CD14-positive monocyte (primary cell): ENCODE measurements at regions not wholly inside any gene's neighbourhood (a gene's known extent, or its start where the extent isn't known, plus 50 kb on each side); places are given as distances from the start of the nearest gene placed in this dataset.
"Not testable (repeated sequence)": the region's sequence is repeated elsewhere in the genome, so short reads cannot be mapped to it uniquely, and the experiment has no call there.

Experiments used
- DNase-seq, 3 donors: peaks; one replicate each; pipeline ENCODE4 v3.0.0-alpha.2; 2011 to 2022
- H2AFZ ChIP-seq: 2 replicates; pipeline ENCODE4 v1.6.0; 2012; ENCODE audit warnings: mild to moderate bottlenecking, low read depth, low read length, inconsistent platforms; ENCODE audit not compliant: insufficient read depth, poor library complexity, severe bottlenecking
- H3K27ac ChIP-seq, 2 donors: 1 replicate in 1 of 2; 2 replicates in 1 of 2; pipeline ENCODE4 v1.5.1; 2012 to 2013; ENCODE audit warnings: low read length in 2 of 2, control low read depth in 1 of 2, inconsistent platforms in 1 of 2, low read depth in 1 of 2, mild to moderate bottlenecking in 1 of 2
- H3K27me3 ChIP-seq, 2 donors: one replicate each; pipeline versions ENCODE4 v1.6.0 to v1.6.1; 2011 to 2013; ENCODE audit warnings: low read length in 2 of 2; ENCODE audit not compliant: control insufficient read depth in 2 of 2, insufficient read depth in 2 of 2
- H3K36me3 ChIP-seq, 2 donors: replicated peaks in 1 of 2; 1 replicate in 1 of 2; 2 replicates in 1 of 2; pipeline versions ENCODE4 v1.5.1 to v1.6.1; 2012 to 2013; ENCODE audit warnings: low read length in 2 of 2, control low read depth in 1 of 2, inconsistent platforms in 1 of 2, mild to moderate bottlenecking in 1 of 2; ENCODE audit not compliant: insufficient read depth in 2 of 2, control insufficient read depth in 1 of 2
- H3K4me1 ChIP-seq, 2 donors: 1 replicate in 1 of 2; 2 replicates in 1 of 2; pipeline versions ENCODE4 v1.5.1 to v1.6.1; 2012 to 2013; ENCODE audit warnings: low read length in 2 of 2, control low read depth in 1 of 2, inconsistent platforms in 1 of 2, mild to moderate bottlenecking in 1 of 2, moderate library complexity in 1 of 2; ENCODE audit not compliant: insufficient read depth in 2 of 2, control insufficient read depth in 1 of 2
- H3K4me2 ChIP-seq: replicated peaks from 2 replicates; pipeline ENCODE3; 2012; ENCODE audit warnings: low read length, moderate library complexity, mild to moderate bottlenecking; ENCODE audit not compliant: poor library complexity, severe bottlenecking; ENCODE audit errors: extremely low read depth
- H3K4me3 ChIP-seq, 3 experiments: fragments of 200-600 bp in 1 of 3; sonication (generic) in 1 of 3; replicated peaks in 1 of 3; 1 replicate in 2 of 3; 2 replicates in 1 of 3; pipeline ENCODE4 v1.5.1; 2011 to 2013; ENCODE audit warnings: low read length in 3 of 3, mild to moderate bottlenecking in 3 of 3, control low read depth in 2 of 3, low read depth in 2 of 3, inconsistent platforms in 1 of 3, moderate library complexity in 1 of 3
- H3K79me2 ChIP-seq: 2 replicates; pipeline ENCODE4 v1.6.0; 2012; ENCODE audit warnings: mild to moderate bottlenecking, control low read depth, inconsistent platforms, low read length, moderate library complexity; ENCODE audit not compliant: insufficient read depth
- H3K9ac ChIP-seq: 2 replicates; pipeline ENCODE4 v1.6.0; 2017; ENCODE audit warnings: low read length, mild to moderate bottlenecking; ENCODE audit not compliant: insufficient read depth, poor library complexity, severe bottlenecking
- H3K9me3 ChIP-seq, 2 donors: replicated peaks in 1 of 2; 1 replicate in 1 of 2; 2 replicates in 1 of 2; pipeline versions ENCODE4 v1.5.1 to v1.6.1; 2012 to 2013; ENCODE audit warnings: low read length in 2 of 2, control low read depth in 1 of 2; ENCODE audit not compliant: control insufficient read depth in 1 of 2, insufficient read depth in 1 of 2
- H4K20me1 ChIP-seq: 2 replicates; pipeline ENCODE4 v1.6.0; 2012; ENCODE audit warnings: mild to moderate bottlenecking, low read length, control low read depth, moderate library complexity; ENCODE audit not compliant: insufficient read depth
- H3K27ac Mint-ChIP-seq, 7 donors: one replicate each; pipeline ENCODE4 v1.8.0; 2020; ENCODE audit warnings: mild to moderate bottlenecking in 7 of 7, mixed read lengths in 7 of 7, moderate library complexity in 6 of 7, inconsistent platforms in 2 of 7
- H3K27me3 Mint-ChIP-seq, 3 donors: one replicate each; pipeline ENCODE4 v1.8.0; 2021 to 2022; ENCODE audit warnings: low read depth in 3 of 3, mild to moderate bottlenecking in 3 of 3, mixed read lengths in 3 of 3, moderate library complexity in 3 of 3, inconsistent platforms in 1 of 3
- H3K36me3 Mint-ChIP-seq, 2 donors: one replicate each; pipeline ENCODE4 v1.8.0; 2020; ENCODE audit warnings: mixed read lengths in 2 of 2, inconsistent platforms in 1 of 2, mild to moderate bottlenecking in 1 of 2
- H3K4me1 Mint-ChIP-seq: one replicate; pipeline ENCODE4 v1.8.0; 2020; ENCODE audit warnings: mild to moderate bottlenecking, mixed read lengths
- H3K4me3 Mint-ChIP-seq, 2 donors: one replicate each; pipeline ENCODE4 v1.8.0; 2020; ENCODE audit warnings: mild to moderate bottlenecking in 2 of 2, mixed read lengths in 2 of 2, moderate library complexity in 1 of 2
- H3K9me3 Mint-ChIP-seq, 7 donors: one replicate each; pipeline ENCODE4 v1.8.0; 2020 to 2022; ENCODE audit warnings: mixed read lengths in 7 of 7, mild to moderate bottlenecking in 6 of 7, moderate library complexity in 6 of 7, inconsistent platforms in 2 of 7
- CTCF ChIP-seq: fragments of 200-600 bp; IDR thresholded peaks from one replicate; pipeline ENCODE4 v1.8.0; 2022; ENCODE audit warnings: antibody characterized with exemption, mild to moderate bottlenecking
- WGBS: methylation state at CpG from one replicate; pipeline ENCODE4 v1.1.5; 2013; ENCODE audit warnings: missing lambda C conversion rate; ENCODE audit not compliant: insufficient coverage; 5-methylcytosine and 5-hydroxymethylcytosine counted together
- intact Hi-C, 2 donors: fragments of 100-400 bp; cut with micrococcal nuclease; formaldehyde crosslinking; loops; one replicate each; pipeline versions ENCODE4 v1.15.0 to v1.15.1; 2023

DNA sequence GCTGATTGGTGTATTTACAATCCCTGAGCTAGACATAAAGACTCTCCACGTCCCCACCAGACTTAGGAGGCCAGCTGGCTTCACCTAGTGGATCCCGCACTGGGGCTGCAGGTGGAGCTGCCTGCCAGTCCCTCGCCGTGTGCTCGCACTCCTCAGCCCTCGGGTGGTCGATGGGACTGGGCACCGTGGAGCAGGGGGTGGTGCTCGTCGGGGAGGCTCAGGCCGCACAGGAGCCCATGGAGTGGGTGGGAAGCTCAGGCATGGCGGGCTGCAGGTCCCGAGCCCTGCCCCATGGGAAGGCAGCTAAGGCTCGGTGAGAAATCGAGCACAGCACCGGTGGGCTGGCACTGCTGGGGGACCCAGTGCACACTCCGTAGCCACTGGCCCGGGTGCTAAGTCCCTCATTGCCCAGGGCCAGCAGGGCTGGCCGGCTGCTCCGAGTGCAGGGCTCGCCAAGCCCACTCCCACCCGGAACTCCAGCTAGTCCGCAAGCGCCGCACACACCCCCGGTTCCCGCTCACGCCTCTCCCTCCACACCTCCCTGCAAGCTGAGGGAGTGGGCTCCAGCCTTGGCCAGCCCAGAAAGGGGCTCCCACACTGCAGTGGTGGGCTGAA is 1441.2 kb upstream of the ACVR2A start:
- 97% methylated on average over 24 of the region's 28 CpGs for WGBS
- H3K36me3 ChIP-seq, H3K79me2 ChIP-seq, H3K4me1 Mint-ChIP-seq, H4K20me1 ChIP-seq, H2AFZ ChIP-seq, H3K36me3 Mint-ChIP-seq, H3K9ac ChIP-seq, H3K4me1 ChIP-seq, H3K4me2 ChIP-seq, H3K27me3 Mint-ChIP-seq, H3K4me3 Mint-ChIP-seq, H3K27ac Mint-ChIP-seq, H3K4me3 ChIP-seq, H3K27ac ChIP-seq, intact Hi-C loops, DNase-seq, H3K27me3 ChIP-seq: not testable (repeated sequence)
- peaks cover 19 to 30% (median 28%) of the 10 kb centered on the region in 7 donors for H3K9me3 Mint-ChIP-seq
- peaks cover 7 to 20% of the 10 kb centered on the region in 2 donors for H3K9me3 ChIP-seq

DNA sequence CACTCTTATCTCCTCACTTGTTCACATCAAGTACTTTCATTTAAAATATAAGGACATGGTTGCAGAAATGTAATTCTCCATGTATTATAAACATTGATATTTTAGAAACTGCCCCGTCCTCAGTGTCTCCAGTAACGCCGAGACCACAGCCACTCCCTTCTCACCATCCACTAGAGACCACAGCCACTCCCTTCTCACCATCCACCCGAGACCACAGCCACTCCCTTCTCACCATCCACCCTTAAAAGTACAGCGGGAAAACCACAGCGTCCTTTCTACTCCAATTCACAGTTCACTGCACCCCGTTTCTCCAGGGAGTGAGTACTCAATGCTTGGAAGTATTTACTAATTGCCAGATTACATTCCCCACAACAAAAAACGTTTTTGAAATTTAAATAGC is 1452.2 kb upstream of the ACVR2A start:
- H3K4me3 ChIP-seq, result no peak overlapping the region
- H4K20me1 ChIP-seq, result no peaks in the 10 kb centered on the region
- no peak for TF ChIP-seq CTCF
- peaks cover 7% of the 10 kb centered on the region in 2 donors for H3K4me1 ChIP-seq
- intact Hi-C loops, result no loop called here
- H3K27ac ChIP-seq, result no peak overlapping the region
- no peak overlapping the region for H3K9ac ChIP-seq
- H3K4me3 Mint-ChIP-seq, result no peak overlapping the region
- H3K27me3 ChIP-seq, result peaks cover 0 to 4% of the 10 kb centered on the region in 2 donors
- no peaks in the 10 kb centered on the region for H3K36me3 Mint-ChIP-seq
- no peak overlapping the region for H3K4me2 ChIP-seq
- H2AFZ ChIP-seq, result no peak overlapping the region
- no peaks in the 10 kb centered on the region for H3K79me2 ChIP-seq
- peaks cover 12% of the 10 kb centered on the region for H3K4me1 Mint-ChIP-seq
- H3K9me3 Mint-ChIP-seq, result peaks cover 0 to 16% (median 3%) of the 10 kb centered on the region in 7 donors
- no peaks in the 10 kb centered on the region for H3K36me3 ChIP-seq
- no peaks in the 10 kb centered on the region for H3K9me3 ChIP-seq
- WGBS, result 50% methylated on average over 2 of the region's 8 CpGs
- H3K27me3 Mint-ChIP-seq, result peaks cover 0 to 4% (median 3%) of the 10 kb centered on the region in 3 donors
- H3K27ac Mint-ChIP-seq, result no peak overlapping the region
- DNase-seq, result no peak
